NCI-H774 (cell line): ENCODE measurements at regions not wholly inside any gene's neighbourhood (a gene's known extent, or its start where the extent isn't known, plus 50 kb on each side); places are given as distances from the start of the nearest gene placed in this dataset.

Source experiments
- DNase-seq: peaks from one replicate; lab custom pipeline; 2025; lab: John Stamatoyannopoulos, UW

GRCh38 chr1:225707824-225708223, 54.9 kb upstream of the ENAH start:
- no peak for DNase-seq

GRCh38 chr1:225709101-225709500, 56.2 kb upstream of the ENAH start:
- peak; percentile 8 for DNase-seq

GRCh38 chr1:225710804-225711203, 57.9 kb upstream of the ENAH start:
- DNase-seq, result no peak

GRCh38 chr1:225711236-225711937, 58.5 kb upstream of the ENAH start:
- no peak for DNase-seq

GRCh38 chr1:225712391-225712790, 59.5 kb upstream of the ENAH start:
- DNase-seq, result no peak

GRCh38 chr1:225713281-225713680, 60.4 kb upstream of the ENAH start:
- DNase-seq, result no peak

GRCh38 chr1:225720937-225721336, 56.7 kb upstream of the SRP9 start:
- DNase-seq, result no peak

GRCh38 chr1:225724251-225724650, 53.4 kb upstream of the SRP9 start:
- DNase-seq, result no peak
